ENCODE measurements at regions not wholly inside any gene's neighbourhood (a gene's known extent, or its start where the extent isn't known, plus 50 kb on each side); places are given as distances from the start of the nearest gene placed in this dataset.

DNA sequence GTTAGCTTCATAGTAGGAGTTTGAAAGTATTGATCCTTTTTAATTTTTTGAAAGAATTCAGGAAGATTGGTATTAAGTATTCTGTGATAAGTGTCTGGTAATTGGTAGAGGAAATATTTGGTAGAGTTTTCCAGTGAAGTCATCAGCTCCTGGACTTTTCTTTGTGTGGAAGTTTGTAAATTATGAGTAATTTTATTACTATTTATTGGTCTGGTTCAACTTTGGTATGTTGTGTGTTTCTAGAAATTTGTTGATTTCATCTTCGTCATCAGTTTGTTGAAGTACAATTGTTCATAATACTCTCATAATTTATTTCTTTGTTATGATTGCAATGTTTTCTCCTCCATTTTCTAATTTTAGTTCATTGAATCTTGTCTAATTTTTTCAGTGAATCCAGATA lies 832.0 kb downstream of the OTOL1 start (continued):
- TF ChIP-seq ERG (CRISPR knock-in tag; IDR thresholded peaks at IDR 0.05) = no peak
- TF ChIP-seq E2F5 (CRISPR knock-in tag; IDR thresholded peaks at IDR 0.05) = no peak
- TF ChIP-seq HMGA2 (CRISPR knock-in tag; IDR thresholded peaks at IDR 0.05) = no peak
- no peak for TF ChIP-seq TCF7 (CRISPR knock-in tag; IDR thresholded peaks at IDR 0.05; ENCODE audit: low read depth)
- no peak for TF ChIP-seq GTF2I (CRISPR knock-in tag; conservative IDR thresholded peaks at IDR 0.05)
- TF ChIP-seq EMX1 (CRISPR knock-in tag; IDR thresholded peaks at IDR 0.05) = no peak

GRCh38 chr3:162329514-162329913 lies 832.9 kb downstream of the OTOL1 start:
- no peak for ATAC-seq
- Mint-ChIP-seq H3K27me3 (ENCODE audit: low read depth) (no peaks in the 10 kb centered on the region), H3K36me3 (peaks cover 15% of the 10 kb centered on the region), H3K4me3 (no peak overlapping the region), H3K27ac (no peak overlapping the region), H3K4me1 (peaks cover 7% of the 10 kb centered on the region; the same call in 1 of the 2 replicates), H3K9me3 (peaks cover 34% of the 10 kb centered on the region)
- CTCF ChIA-PET = no interaction called here
- POLR2A ChIA-PET = no interaction called here
- TF ChIP-seq GTF2I (CRISPR knock-in tag; conservative IDR thresholded peaks at IDR 0.05) (no peak), E2F1 (CRISPR knock-in tag; IDR thresholded peaks at IDR 0.05) (no peak), GRHL2 (CRISPR knock-in tag; IDR thresholded peaks at IDR 0.05; ENCODE audit: insufficient replicate concordance, severe bottlenecking) (no peak), TP53 (CRISPR knock-in tag; IDR thresholded peaks at IDR 0.05) (no peak), E2F5 (CRISPR knock-in tag; IDR thresholded peaks at IDR 0.05) (no peak), ATF3 (CRISPR knock-in tag; conservative IDR thresholded peaks at IDR 0.05) (no peak), ZSCAN18 (CRISPR knock-in tag; IDR thresholded peaks at IDR 0.05) (no peak), HMGA2 (CRISPR knock-in tag; IDR thresholded peaks at IDR 0.05) (no peak), CREB1 (CRISPR knock-in tag; IDR thresholded peaks at IDR 0.05) (no peak), ZNF232 (CRISPR knock-in tag; IDR thresholded peaks at IDR 0.05) (no peak), TEAD4 (CRISPR knock-in tag; IDR thresholded peaks at IDR 0.05) (no peak), ELF4 (CRISPR knock-in tag; IDR thresholded peaks at IDR 0.05; ENCODE audit: low read depth) (no peak), MAX (CRISPR knock-in tag; IDR thresholded peaks at IDR 0.05) (no peak), KAT7 (CRISPR knock-in tag; IDR thresholded peaks at IDR 0.05; ENCODE audit: borderline replicate concordance) (no peak), ZNF425 (CRISPR knock-in tag; conservative IDR thresholded peaks at IDR 0.05) (no peak), ATF1 (CRISPR knock-in tag; IDR thresholded peaks at IDR 0.05) (no peak), ZNF219 (CRISPR knock-in tag; IDR thresholded peaks at IDR 0.05; ENCODE audit: borderline replicate concordance) (no peak), NFYB (CRISPR knock-in tag; conservative IDR thresholded peaks at IDR 0.05; ENCODE audit: low read depth) (no peak), ZNF423 (CRISPR knock-in tag; IDR thresholded peaks at IDR 0.05) (no peak), NFE2L1 (CRISPR knock-in tag; IDR thresholded peaks at IDR 0.05) (no peak)
- DNase-seq (ENCODE audit: low spot score) = no peak

Measured in WTC11 (cell line).